Nephron (organoid): ENCODE measurements at regions not wholly inside any gene's neighbourhood (a gene's known extent, or its start where the extent isn't known, plus 50 kb on each side); places are given as distances from the start of the nearest gene placed in this dataset.

ENCODE experiments used
- H3K27ac Mint-ChIP-seq, 3 experiments: 2 replicates each; pipeline ENCODE4 v1.8.0; 2020; ENCODE audit warnings: mixed read lengths in 3 of 3, mild to moderate bottlenecking in 2 of 3, moderate library complexity in 1 of 3
- H3K27me3 Mint-ChIP-seq: 2 replicates; pipeline ENCODE4 v1.8.0; 2021; ENCODE audit warnings: low read depth, mild to moderate bottlenecking, moderate library complexity, mixed read lengths
- H3K36me3 Mint-ChIP-seq: 2 replicates; pipeline ENCODE4 v1.8.0; 2020; ENCODE audit warnings: low read depth, mixed read lengths
- H3K4me1 Mint-ChIP-seq: 2 replicates; pipeline ENCODE4 v1.8.0; 2020; ENCODE audit warnings: mixed read lengths
- H3K4me3 Mint-ChIP-seq, 3 experiments: 2 replicates each; pipeline ENCODE4 v1.8.0; 2020; ENCODE audit warnings: mild to moderate bottlenecking in 3 of 3, mixed read lengths in 3 of 3, moderate library complexity in 2 of 3
- H3K9me3 Mint-ChIP-seq: 2 replicates; pipeline ENCODE4 v1.8.0; 2020; ENCODE audit warnings: mixed read lengths
- TF ChIP-seq, protein P1 (sequence below), 3 experiments: fragments of 200-600 bp; sonication (generic); IDR thresholded peaks; one replicate each; pipeline ENCODE4 v1.5.0; 2021; ENCODE audit warnings: antibody characterized with exemption in 3 of 3; ENCODE audit not compliant: unreplicated experiment in 3 of 3

DNA sequence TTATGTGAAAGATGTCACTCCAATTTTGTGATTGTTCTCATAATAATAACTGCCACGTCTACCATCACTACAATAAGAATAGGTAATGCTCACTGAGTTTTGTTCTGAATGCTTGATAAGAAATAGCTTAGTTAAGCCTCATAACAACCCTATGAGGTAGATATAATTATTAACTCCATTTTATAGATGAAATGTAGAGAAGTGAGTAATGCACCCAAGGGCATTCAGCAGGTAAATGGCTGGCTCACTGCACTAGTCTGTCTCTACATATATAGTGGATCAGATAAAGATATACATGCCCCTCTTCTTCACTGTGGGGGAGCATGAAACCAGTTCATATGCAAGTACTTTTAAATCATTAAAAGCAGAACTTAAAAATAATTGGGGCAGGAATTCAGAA, 65.8 kb upstream of the SLC4A4 start:
- TF ChIP-seq, protein P1, sequence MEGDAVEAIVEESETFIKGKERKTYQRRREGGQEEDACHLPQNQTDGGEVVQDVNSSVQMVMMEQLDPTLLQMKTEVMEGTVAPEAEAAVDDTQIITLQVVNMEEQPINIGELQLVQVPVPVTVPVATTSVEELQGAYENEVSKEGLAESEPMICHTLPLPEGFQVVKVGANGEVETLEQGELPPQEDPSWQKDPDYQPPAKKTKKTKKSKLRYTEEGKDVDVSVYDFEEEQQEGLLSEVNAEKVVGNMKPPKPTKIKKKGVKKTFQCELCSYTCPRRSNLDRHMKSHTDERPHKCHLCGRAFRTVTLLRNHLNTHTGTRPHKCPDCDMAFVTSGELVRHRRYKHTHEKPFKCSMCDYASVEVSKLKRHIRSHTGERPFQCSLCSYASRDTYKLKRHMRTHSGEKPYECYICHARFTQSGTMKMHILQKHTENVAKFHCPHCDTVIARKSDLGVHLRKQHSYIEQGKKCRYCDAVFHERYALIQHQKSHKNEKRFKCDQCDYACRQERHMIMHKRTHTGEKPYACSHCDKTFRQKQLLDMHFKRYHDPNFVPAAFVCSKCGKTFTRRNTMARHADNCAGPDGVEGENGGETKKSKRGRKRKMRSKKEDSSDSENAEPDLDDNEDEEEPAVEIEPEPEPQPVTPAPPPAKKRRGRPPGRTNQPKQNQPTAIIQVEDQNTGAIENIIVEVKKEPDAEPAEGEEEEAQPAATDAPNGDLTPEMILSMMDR (IDR thresholded peaks at IDR 0.05; ENCODE audit: unreplicated experiment in 3 of 3): no peak
- peaks cover 14% of the 10 kb centered on the region for H3K4me1 Mint-ChIP-seq
- no peaks in the 10 kb centered on the region for H3K9me3 Mint-ChIP-seq
- H3K27ac Mint-ChIP-seq: peak overlapping the region in 1 of 3 experiments; percentile 33
- no peak overlapping the region for H3K4me3 Mint-ChIP-seq
- no peaks in the 10 kb centered on the region for H3K36me3 Mint-ChIP-seq
- H3K27me3 Mint-ChIP-seq: no peaks in the 10 kb centered on the region

DNA sequence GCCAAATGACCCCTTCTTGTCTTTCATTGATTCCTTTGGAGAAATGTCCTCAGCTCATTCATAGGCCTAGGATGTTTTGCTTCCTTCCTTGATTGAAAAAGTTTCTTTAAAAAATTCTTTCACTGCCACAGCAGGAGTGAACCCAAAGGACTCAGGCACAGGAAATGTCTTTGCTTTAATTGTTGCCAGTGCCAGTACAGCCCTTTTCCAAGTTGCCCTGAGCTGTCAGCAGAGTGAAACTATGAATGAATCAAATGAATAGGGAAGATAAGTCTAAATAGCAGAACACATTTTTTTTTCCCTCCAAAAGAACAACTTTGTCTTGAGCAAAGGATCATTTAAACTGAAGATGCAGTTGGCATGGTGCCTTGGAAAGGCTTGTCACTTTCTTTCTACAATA, 63.8 kb upstream of the SLC4A4 start:
- Mint-ChIP-seq H3K27ac (no peak overlapping the region), H3K27me3 (no peaks in the 10 kb centered on the region), H3K4me3 (no peak overlapping the region), H3K36me3 (no peaks in the 10 kb centered on the region), H3K4me1 (no peaks in the 10 kb centered on the region), H3K9me3 (no peaks in the 10 kb centered on the region)
- TF ChIP-seq, protein P1 (IDR thresholded peaks at IDR 0.05; ENCODE audit: unreplicated experiment in 3 of 3): no peak

DNA sequence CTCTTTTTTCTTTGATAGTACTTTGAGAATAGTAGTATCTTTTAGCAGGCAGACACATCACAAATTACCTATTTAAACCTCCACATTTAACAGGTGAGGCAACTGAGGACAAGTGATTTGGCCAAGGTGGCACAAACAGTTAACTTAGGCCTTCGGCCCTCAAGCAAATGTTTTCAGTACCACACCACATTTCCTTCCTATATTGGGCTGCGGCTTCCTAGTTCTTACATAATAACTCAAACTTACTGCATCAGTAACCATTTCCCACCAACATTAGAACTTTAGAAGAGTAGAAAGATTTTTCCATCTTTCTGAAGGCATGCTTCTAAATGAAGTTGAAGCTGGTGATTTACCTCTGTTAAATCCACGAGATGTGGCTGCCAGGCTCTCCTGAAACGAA, 63.2 kb upstream of the SLC4A4 start:
- H3K4me3 Mint-ChIP-seq: no peak overlapping the region
- H3K27ac Mint-ChIP-seq: no peak overlapping the region
- no peaks in the 10 kb centered on the region for H3K27me3 Mint-ChIP-seq
- H3K9me3 Mint-ChIP-seq: no peaks in the 10 kb centered on the region
- H3K36me3 Mint-ChIP-seq: no peaks in the 10 kb centered on the region
- TF ChIP-seq, protein P1 (IDR thresholded peaks at IDR 0.05; ENCODE audit: unreplicated experiment in 3 of 3): no peak
- H3K4me1 Mint-ChIP-seq: no peaks in the 10 kb centered on the region

DNA sequence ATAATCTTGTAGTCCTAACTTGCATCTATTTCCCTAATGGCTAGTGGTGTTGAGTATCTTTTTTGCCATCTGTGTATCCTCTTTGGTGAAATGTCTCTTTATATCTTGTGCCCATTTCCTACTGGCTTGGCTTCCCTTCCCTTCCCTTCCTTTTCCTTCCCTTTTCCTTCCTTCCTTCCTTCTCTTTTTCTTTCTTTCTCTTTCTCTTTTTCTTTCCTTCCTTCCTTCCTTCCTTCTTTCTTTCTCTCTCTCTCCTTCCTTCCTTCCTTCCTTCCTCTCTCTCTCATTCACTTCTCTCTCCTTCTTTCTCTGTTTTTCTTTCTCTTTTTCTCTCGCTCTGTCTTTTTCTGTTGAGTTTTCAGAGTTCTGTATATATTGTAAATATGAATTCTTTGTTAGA, 61.5 kb upstream of the SLC4A4 start:
- TF ChIP-seq, protein P1 (IDR thresholded peaks at IDR 0.05; ENCODE audit: unreplicated experiment in 3 of 3): no peak
- H3K27me3 Mint-ChIP-seq: no peaks in the 10 kb centered on the region
- H3K4me3 Mint-ChIP-seq: no peak overlapping the region
- no peaks in the 10 kb centered on the region for H3K9me3 Mint-ChIP-seq
- H3K4me1 Mint-ChIP-seq: peaks cover 10% of the 10 kb centered on the region
- no peak overlapping the region for H3K27ac Mint-ChIP-seq
- H3K36me3 Mint-ChIP-seq: no peaks in the 10 kb centered on the region

DNA sequence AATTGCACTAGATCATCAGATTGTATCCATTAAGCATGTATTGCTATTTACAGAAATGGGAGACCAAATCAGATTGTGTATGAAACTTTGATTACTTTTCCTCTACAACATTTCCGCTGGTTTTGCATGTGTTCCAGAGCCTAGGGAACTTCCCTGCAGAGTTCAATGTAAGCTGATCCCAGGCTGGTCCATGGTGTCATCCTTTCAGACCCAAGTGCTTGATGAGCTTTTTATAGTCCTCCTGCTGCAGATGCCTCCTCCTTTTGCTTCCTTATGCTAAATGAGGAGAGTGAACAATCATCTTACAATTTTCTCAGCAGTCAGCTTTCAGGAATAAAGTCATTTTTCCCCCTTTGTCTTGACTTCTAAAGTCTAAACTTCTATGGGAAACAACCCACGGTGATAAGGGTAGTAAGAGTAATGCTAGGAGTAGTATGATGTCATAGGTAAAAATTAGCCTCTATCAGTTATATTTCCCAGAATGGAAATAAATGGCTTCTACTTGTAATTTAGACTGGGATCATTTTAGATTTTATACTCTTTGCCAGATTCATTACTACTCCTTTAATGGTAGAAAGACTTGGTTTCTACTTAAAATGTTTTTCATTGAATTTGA, 55.1 kb upstream of the SLC4A4 start:
- H3K27me3 Mint-ChIP-seq: no peaks in the 10 kb centered on the region
- TF ChIP-seq, protein P1 (IDR thresholded peaks at IDR 0.05; ENCODE audit: unreplicated experiment in 3 of 3): no peak
- no peak overlapping the region for H3K27ac Mint-ChIP-seq
- H3K4me1 Mint-ChIP-seq: peaks cover 29% of the 10 kb centered on the region
- no peak overlapping the region for H3K4me3 Mint-ChIP-seq
- no peaks in the 10 kb centered on the region for H3K9me3 Mint-ChIP-seq
- H3K36me3 Mint-ChIP-seq: no peaks in the 10 kb centered on the region

DNA sequence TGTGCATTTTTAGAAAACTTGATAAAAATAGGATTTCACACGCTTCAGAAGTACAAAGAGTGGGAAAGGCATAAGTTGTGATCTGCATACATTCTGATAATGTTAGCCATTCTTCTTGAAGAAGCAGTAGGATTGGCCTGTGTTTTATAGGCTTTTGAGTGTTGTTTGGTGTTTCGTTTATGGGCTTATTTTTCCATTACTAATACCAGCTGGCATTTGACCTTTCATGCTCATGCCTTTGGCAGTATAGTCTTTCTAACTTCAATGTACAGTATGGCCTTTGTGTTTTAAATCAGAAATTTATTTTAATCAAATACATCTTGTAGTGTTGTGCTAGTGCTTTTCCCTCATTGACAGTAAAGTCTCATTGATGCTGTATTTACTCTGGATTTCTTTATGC, 51.5 kb upstream of the SLC4A4 start:
- Mint-ChIP-seq H3K9me3 (no peaks in the 10 kb centered on the region), H3K4me3 (no peak overlapping the region), H3K27me3 (no peaks in the 10 kb centered on the region), H3K36me3 (no peaks in the 10 kb centered on the region), H3K4me1 (peaks cover 32% of the 10 kb centered on the region), H3K27ac (no peak overlapping the region)
- TF ChIP-seq, protein P1 (IDR thresholded peaks at IDR 0.05; ENCODE audit: unreplicated experiment in 3 of 3): no peak
